ENCODE measurements at regions not wholly inside any gene's neighbourhood (a gene's known extent, or its start where the extent isn't known, plus 50 kb on each side); places are given as distances from the start of the nearest gene placed in this dataset.

DNA sequence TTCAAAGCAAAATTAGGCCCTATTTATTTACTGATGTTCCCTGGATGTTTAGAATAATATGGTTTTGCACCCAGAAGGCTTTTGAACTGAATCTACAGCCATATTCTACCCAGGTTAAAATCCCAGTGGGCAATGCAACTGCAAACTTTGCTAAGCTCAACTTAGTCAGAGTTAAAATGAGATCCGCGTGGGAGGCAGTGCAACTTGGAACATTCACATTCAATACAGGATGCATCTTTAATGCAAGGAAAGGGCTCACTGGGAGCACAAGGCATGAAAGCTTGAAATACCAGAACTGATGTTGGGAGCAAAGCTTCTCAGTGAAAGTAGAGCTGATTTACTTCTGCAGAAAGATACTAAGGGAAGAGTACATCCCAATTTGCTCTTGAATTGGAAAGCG is 281.2 kb upstream of the DEFB112 start:
- Histone ChIP-seq H3K27ac (ENCODE audit: low read depth, low read length) (no peak overlapping the region), H3K27me3 (ENCODE audit: control insufficient read depth, insufficient read depth, low read length) (no peaks in the 10 kb centered on the region), H3K4me1 (ENCODE audit: control insufficient read depth, insufficient read depth, low read length) (no peaks in the 10 kb centered on the region), H3K9me3 (ENCODE audit: control insufficient read depth, insufficient read depth, low read length) (no peaks in the 10 kb centered on the region), H3K36me3 (ENCODE audit: control insufficient read depth, insufficient read depth, low read length) (no peaks in the 10 kb centered on the region), H3K4me3 (ENCODE audit: low read depth, low read length) (no peak overlapping the region), H3K9ac (ENCODE audit: low read depth, low read length) (no peak overlapping the region)

- Histone ChIP-seq H3K9me3 (ENCODE audit: control insufficient read depth, insufficient read depth, low read length) (no peaks in the 10 kb centered on the region), H3K4me1 (ENCODE audit: control insufficient read depth, insufficient read depth, low read length) (no peaks in the 10 kb centered on the region), H3K36me3 (ENCODE audit: control insufficient read depth, insufficient read depth, low read length) (no peaks in the 10 kb centered on the region), H3K27ac (ENCODE audit: low read depth, low read length) (no peak overlapping the region), H3K9ac (ENCODE audit: low read depth, low read length) (no peak overlapping the region), H3K27me3 (ENCODE audit: control insufficient read depth, insufficient read depth, low read length) (no peaks in the 10 kb centered on the region), H3K4me3 (ENCODE audit: low read depth, low read length) (no peak overlapping the region)
Measured at GRCh38 chr6:50333696-50334095, 284.0 kb upstream of the DEFB112 start.

DNA sequence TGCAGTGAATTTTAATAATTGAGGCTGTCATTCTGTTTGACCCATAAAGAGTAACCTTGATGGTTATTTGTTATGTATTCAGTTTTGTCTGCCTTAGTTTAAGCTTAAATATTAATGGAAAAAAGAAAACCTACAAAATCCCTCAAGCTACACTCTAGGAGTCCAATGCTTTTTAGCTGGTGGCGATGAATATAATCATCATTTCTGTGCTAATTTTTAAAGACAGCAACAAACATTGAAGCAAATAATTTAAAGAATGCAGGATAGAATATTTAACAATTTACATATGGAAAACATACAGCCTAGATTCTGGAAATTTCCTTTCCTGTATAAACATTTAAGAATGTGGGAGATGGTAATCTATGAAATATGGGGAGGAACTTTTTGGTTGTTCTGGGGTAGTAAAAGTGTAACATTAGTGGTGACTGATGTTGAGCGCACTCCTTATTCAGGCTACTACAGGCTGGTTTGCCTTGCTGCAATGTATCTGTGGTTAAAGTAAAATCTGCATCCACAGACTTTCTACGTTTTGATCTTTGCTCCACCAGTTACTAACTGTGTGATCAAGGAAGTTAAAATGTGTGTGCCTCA is 287.9 kb upstream of the DEFB112 start:
- Histone ChIP-seq H3K27ac (ENCODE audit: low read depth, low read length) (no peak overlapping the region), H3K9ac (ENCODE audit: low read depth, low read length) (no peak overlapping the region), H3K36me3 (ENCODE audit: control insufficient read depth, insufficient read depth, low read length) (no peaks in the 10 kb centered on the region), H3K4me3 (ENCODE audit: low read depth, low read length) (no peak overlapping the region), H3K27me3 (ENCODE audit: control insufficient read depth, insufficient read depth, low read length) (no peaks in the 10 kb centered on the region), H3K9me3 (ENCODE audit: control insufficient read depth, insufficient read depth, low read length) (no peaks in the 10 kb centered on the region), H3K4me1 (ENCODE audit: control insufficient read depth, insufficient read depth, low read length) (no peaks in the 10 kb centered on the region)

- no peaks in the 10 kb centered on the region for H3K36me3 ChIP-seq (ENCODE audit: control insufficient read depth, insufficient read depth, low read length)
- no peak overlapping the region for H3K9ac ChIP-seq (ENCODE audit: low read depth, low read length)
- H3K27me3 ChIP-seq (ENCODE audit: control insufficient read depth, insufficient read depth, low read length): no peaks in the 10 kb centered on the region
- H3K4me3 ChIP-seq (ENCODE audit: low read depth, low read length): no peak overlapping the region
- no peaks in the 10 kb centered on the region for H3K4me1 ChIP-seq (ENCODE audit: control insufficient read depth, insufficient read depth, low read length)
- no peaks in the 10 kb centered on the region for H3K9me3 ChIP-seq (ENCODE audit: control insufficient read depth, insufficient read depth, low read length)
- no peak overlapping the region for H3K27ac ChIP-seq (ENCODE audit: low read depth, low read length)
Measured at GRCh38 chr6:50353603-50354002, 303.9 kb upstream of the DEFB112 start.

- Histone ChIP-seq H3K4me3 (ENCODE audit: low read depth, low read length) (no peak overlapping the region), H3K36me3 (ENCODE audit: control insufficient read depth, insufficient read depth, low read length) (no peaks in the 10 kb centered on the region), H3K4me1 (ENCODE audit: control insufficient read depth, insufficient read depth, low read length) (no peaks in the 10 kb centered on the region), H3K27ac (ENCODE audit: low read depth, low read length) (no peak overlapping the region), H3K9me3 (ENCODE audit: control insufficient read depth, insufficient read depth, low read length) (no peaks in the 10 kb centered on the region), H3K27me3 (ENCODE audit: control insufficient read depth, insufficient read depth, low read length) (no peaks in the 10 kb centered on the region), H3K9ac (ENCODE audit: low read depth, low read length) (no peak overlapping the region)
Measured at GRCh38 chr6:50358113-50358512, 308.4 kb upstream of the DEFB112 start.

GRCh38 chr6:50361641-50362331 is 312.1 kb upstream of the DEFB112 start:
- no peaks in the 10 kb centered on the region for H3K36me3 ChIP-seq (ENCODE audit: control insufficient read depth, insufficient read depth, low read length)
- no peaks in the 10 kb centered on the region for H3K4me1 ChIP-seq (ENCODE audit: control insufficient read depth, insufficient read depth, low read length)
- H3K27me3 ChIP-seq (ENCODE audit: control insufficient read depth, insufficient read depth, low read length): no peaks in the 10 kb centered on the region
- no peak overlapping the region for H3K27ac ChIP-seq (ENCODE audit: low read depth, low read length)
- H3K9ac ChIP-seq (ENCODE audit: low read depth, low read length): no peak overlapping the region
- no peaks in the 10 kb centered on the region for H3K9me3 ChIP-seq (ENCODE audit: control insufficient read depth, insufficient read depth, low read length)
- no peak overlapping the region for H3K4me3 ChIP-seq (ENCODE audit: low read depth, low read length)

DNA sequence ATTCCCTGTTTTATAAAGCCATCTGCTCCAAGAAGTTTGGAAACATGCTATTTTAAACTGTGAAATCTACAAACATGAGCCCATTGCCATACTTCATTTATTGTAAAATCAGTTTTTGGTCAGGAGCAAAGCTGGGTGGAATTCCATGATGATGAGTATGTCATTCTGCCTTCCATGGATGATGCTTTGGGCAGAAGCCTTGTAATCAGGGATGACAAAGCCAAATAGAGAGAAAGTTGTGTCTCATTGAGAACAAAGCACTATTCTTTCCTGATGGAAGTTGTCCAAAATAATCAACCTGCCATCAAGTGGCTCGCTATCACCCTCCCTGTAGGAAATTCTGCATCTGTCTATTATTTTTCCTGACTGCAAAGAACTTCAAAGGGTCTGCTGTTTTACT is 313.0 kb upstream of the DEFB112 start:
- H3K27me3 ChIP-seq (ENCODE audit: control insufficient read depth, insufficient read depth, low read length): no peaks in the 10 kb centered on the region
- H3K9me3 ChIP-seq (ENCODE audit: control insufficient read depth, insufficient read depth, low read length): no peaks in the 10 kb centered on the region
- H3K9ac ChIP-seq (ENCODE audit: low read depth, low read length): no peak overlapping the region
- no peak overlapping the region for H3K4me3 ChIP-seq (ENCODE audit: low read depth, low read length)
- no peaks in the 10 kb centered on the region for H3K4me1 ChIP-seq (ENCODE audit: control insufficient read depth, insufficient read depth, low read length)
- H3K27ac ChIP-seq (ENCODE audit: low read depth, low read length): no peak overlapping the region
- H3K36me3 ChIP-seq (ENCODE audit: control insufficient read depth, insufficient read depth, low read length): no peaks in the 10 kb centered on the region

DNA sequence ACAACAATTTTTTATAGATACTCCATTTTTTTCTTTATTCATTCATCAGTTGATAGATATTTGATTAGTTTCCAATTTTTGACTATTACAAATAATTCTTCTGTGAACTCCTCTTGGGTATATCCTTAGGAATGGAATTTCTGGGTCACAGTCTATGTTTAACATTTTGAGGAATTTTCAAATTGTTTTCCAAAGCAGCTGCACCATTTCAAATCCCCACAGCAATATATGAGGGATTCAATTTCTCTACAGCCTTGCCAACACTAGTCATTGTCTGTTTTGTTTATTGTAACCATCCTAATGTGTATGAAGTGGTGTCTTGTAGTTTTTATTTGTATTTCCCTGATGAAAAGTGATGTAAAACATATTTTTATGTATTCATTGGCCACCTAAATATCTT is 320.3 kb upstream of the DEFB112 start:
- H3K4me3 ChIP-seq (ENCODE audit: low read depth, low read length): no peak overlapping the region
- H3K27ac ChIP-seq (ENCODE audit: low read depth, low read length): no peak overlapping the region
- no peaks in the 10 kb centered on the region for H3K4me1 ChIP-seq (ENCODE audit: control insufficient read depth, insufficient read depth, low read length)
- no peaks in the 10 kb centered on the region for H3K9me3 ChIP-seq (ENCODE audit: control insufficient read depth, insufficient read depth, low read length)
- no peaks in the 10 kb centered on the region for H3K27me3 ChIP-seq (ENCODE audit: control insufficient read depth, insufficient read depth, low read length)
- H3K9ac ChIP-seq (ENCODE audit: low read depth, low read length): no peak overlapping the region
- H3K36me3 ChIP-seq (ENCODE audit: control insufficient read depth, insufficient read depth, low read length): no peaks in the 10 kb centered on the region

- H3K9me3 ChIP-seq (ENCODE audit: control insufficient read depth, insufficient read depth, low read length): no peaks in the 10 kb centered on the region
- H3K27me3 ChIP-seq (ENCODE audit: control insufficient read depth, insufficient read depth, low read length): no peaks in the 10 kb centered on the region
- no peaks in the 10 kb centered on the region for H3K36me3 ChIP-seq (ENCODE audit: control insufficient read depth, insufficient read depth, low read length)
- no peaks in the 10 kb centered on the region for H3K4me1 ChIP-seq (ENCODE audit: control insufficient read depth, insufficient read depth, low read length)
- no peak overlapping the region for H3K9ac ChIP-seq (ENCODE audit: low read depth, low read length)
- no peak overlapping the region for H3K27ac ChIP-seq (ENCODE audit: low read depth, low read length)
- H3K4me3 ChIP-seq (ENCODE audit: low read depth, low read length): no peak overlapping the region
Measured at GRCh38 chr6:50380406-50381098, 330.8 kb upstream of the DEFB112 start.

DNA sequence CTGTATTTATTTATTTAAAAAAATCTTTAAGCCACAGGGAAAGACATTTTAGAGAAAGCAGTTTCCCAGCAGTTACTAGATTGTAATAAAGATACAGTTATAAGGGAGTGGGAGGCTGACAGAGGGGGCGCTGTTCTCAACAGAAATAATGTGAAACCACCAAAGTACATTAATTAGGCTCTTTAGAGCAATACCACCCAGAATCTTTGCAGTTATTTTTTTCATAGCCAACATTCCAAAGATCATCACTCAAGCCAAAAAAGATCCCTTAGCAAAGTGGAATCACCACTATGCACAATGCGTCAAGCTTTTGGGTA is 331.3 kb upstream of the DEFB112 start:
- no peak overlapping the region for H3K4me3 ChIP-seq (ENCODE audit: low read depth, low read length)
- H3K9me3 ChIP-seq (ENCODE audit: control insufficient read depth, insufficient read depth, low read length): no peaks in the 10 kb centered on the region
- H3K27me3 ChIP-seq (ENCODE audit: control insufficient read depth, insufficient read depth, low read length): no peaks in the 10 kb centered on the region
- no peak overlapping the region for H3K27ac ChIP-seq (ENCODE audit: low read depth, low read length)
- no peaks in the 10 kb centered on the region for H3K36me3 ChIP-seq (ENCODE audit: control insufficient read depth, insufficient read depth, low read length)
- H3K9ac ChIP-seq (ENCODE audit: low read depth, low read length): no peak overlapping the region
- no peaks in the 10 kb centered on the region for H3K4me1 ChIP-seq (ENCODE audit: control insufficient read depth, insufficient read depth, low read length)

DNA sequence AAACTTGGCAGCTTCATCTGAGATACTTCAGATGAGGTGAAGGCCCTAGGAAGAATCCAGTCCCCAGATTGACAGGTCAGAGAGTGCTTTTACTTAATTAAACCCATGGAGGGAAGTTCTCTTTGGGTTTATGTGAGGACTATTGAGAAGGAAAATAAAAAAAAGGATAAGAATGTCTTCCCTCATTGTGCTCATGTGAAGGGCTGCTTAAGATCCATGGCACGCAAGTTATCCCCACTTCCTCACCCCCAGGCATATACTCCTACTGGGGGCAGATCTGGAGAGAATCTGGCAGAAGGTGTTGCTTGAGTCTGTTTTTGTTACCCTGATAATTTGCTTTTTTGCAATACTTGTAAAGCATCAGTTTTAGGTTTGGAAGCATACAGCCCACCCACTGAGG is 322.9 kb upstream of the TFAP2D start:
- Histone ChIP-seq H3K27ac (ENCODE audit: low read depth, low read length) (no peak overlapping the region), H3K4me1 (ENCODE audit: control insufficient read depth, insufficient read depth, low read length) (no peaks in the 10 kb centered on the region), H3K27me3 (ENCODE audit: control insufficient read depth, insufficient read depth, low read length) (no peaks in the 10 kb centered on the region), H3K9me3 (ENCODE audit: control insufficient read depth, insufficient read depth, low read length) (no peaks in the 10 kb centered on the region), H3K9ac (ENCODE audit: low read depth, low read length) (no peak overlapping the region), H3K4me3 (ENCODE audit: low read depth, low read length) (no peak overlapping the region), H3K36me3 (ENCODE audit: control insufficient read depth, insufficient read depth, low read length) (no peaks in the 10 kb centered on the region)
